GM12874 (cell line): ENCODE measurements at regions not wholly inside any gene's neighbourhood (a gene's known extent, or its start where the extent isn't known, plus 50 kb on each side); places are given as distances from the start of the nearest gene placed in this dataset.

ENCODE experiments used
- CTCF ChIP-seq: IDR thresholded peaks from 2 replicates; pipeline ENCODE4 v1.5.1; 2011; ENCODE audit warnings: low read depth, mild to moderate bottlenecking, control low read depth, low read length, moderate library complexity; ENCODE audit not compliant: insufficient read depth

DNA sequence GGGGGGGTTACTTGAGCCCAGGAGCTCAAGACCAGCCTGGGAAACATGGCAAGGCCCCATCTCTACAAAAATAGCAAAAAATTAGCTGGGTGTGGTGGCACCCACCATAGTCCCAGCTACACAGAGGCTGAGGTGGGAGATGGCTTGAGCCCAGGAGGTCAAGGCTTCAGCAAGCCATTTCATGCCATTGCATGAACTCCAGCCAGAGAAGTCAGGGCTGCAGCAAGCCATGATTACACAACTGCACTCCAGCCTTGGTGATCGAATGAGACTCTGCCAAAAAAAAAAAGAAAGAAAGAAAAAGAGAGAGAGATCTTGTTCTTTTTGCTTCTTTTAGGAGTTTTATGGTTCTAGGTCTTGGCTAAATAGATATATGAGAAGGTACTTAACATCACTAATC is 200.2 kb upstream of the PHYHIPL start:
- TF ChIP-seq CTCF = no peak

DNA sequence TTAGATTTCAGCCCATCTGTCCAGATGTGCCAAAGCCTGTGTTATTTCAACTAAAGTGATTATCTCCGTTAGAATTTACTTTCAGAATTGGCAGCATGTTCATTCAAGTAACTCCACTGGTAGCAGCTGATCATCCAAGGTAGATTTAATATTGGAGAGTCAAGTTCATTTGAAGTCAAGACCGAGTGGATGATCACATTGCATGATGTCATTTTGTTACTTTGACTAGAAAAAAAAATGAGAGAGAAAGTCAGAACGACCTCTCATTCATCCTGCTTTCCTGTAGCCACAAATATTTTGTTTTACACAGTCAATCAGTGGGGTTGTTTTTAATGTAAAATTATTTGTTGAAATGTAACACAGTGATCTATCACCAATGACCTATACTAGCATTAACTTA is 196.7 kb upstream of the PHYHIPL start:
- TF ChIP-seq CTCF = no peak

DNA sequence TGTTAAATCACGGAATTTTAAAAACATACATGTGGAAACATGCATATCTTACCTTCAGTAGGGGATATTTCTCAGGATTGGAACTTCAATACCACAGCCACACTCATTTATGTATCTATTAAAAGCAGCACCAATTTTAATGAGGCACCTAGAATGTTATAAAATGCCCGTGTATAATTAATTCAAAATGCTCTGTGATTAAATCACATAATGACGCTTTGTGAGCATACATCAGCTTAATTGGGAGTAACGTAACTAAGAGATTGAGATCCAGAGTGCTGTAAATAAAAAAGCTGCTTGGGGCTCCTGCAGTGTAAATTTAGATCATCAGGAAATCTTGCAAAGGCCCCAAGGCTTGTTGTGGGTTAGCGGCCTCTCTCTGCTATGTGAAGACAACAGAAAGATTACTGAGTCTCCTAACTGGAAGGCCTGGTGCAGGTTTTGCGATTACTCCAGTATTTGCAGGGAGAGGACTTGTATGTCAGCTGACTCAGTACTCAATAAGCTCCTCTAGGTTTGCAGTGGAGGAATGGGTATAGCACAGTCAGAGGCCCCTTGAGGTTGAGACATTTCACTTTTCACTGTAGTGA is 195.5 kb upstream of the PHYHIPL start:
- TF ChIP-seq CTCF = no peak

- TF ChIP-seq CTCF = no peak
Measured at GRCh38 chr10:58981846-58982245, 194.6 kb upstream of the PHYHIPL start.

DNA sequence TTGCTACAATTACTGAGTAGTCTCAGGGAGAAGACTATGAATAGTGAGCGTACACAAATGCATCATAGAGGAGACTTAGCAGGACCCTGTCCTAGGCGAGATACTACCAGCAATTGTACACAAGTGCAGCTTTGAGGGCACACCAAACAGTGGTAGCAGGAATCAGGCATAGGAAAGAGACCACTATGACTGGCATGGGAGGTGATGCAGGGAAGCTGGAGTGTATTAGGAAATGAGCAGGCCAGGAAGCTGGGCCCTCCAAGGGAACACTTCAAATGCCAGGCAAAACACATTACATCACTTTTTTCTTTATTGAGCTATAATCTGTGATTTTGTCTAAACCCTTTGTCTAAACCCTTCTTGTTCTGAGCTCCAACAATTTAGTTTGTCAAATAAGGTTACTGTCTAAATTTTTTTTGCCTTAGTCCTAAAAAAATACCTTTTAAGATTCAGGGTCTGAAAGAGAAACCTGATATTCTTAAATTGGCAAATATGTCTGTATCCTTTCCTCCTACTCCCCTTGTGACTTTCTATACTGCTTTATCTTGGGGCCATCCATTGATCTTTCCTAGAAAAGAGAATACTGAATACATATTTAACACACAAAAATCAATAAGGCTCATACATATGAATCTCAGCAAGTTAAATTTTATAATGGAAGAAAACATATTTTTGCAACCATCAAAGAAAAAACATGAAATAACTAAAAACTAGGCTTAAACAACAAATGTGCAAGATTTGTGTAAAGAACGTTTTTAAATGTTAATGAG is 193.8 kb upstream of the PHYHIPL start:
- no peak for TF ChIP-seq CTCF

DNA sequence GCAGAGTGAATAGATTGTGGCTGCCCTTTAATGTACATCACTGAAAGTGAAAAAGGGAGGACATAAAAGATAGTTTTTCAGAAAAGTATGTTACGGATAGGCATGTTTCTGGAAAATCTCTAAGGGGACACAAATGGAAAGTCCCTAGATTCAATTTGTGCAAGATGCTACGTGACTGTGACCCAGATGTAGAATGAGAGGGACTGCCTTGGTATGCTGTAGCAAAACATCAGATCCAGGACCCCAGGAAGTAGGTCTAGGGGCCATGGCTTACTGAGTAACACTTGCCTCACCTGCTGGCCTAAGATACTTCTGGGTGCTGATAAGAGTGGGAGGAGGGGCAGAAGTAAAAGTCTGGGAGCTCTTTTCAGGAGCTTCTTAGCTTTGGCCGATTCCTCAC is 191.2 kb upstream of the PHYHIPL start:
- TF ChIP-seq CTCF = no peak

GRCh38 chr10:58989486-58990039 is 186.9 kb upstream of the PHYHIPL start:
- TF ChIP-seq CTCF = no peak
